Fibroblast of lung (primary cell): ENCODE measurements at regions not wholly inside any gene's neighbourhood (a gene's known extent, or its start where the extent isn't known, plus 50 kb on each side); places are given as distances from the start of the nearest gene placed in this dataset.

ENCODE experiments used
- DNase-seq, 2 donors: peaks; one replicate each; pipeline versions ENCODE4 v3.0.0 to v3.0.0-alpha.2; 2010; ENCODE audit warnings: low read depth in 2 of 2
- H2AFZ ChIP-seq: 2 replicates; pipeline ENCODE4 v1.5.1; 2012; ENCODE audit warnings: low read length, control low read depth, inconsistent platforms
- H3K27ac ChIP-seq: 2 replicates; pipeline ENCODE4 v1.5.1; 2011; ENCODE audit warnings: low read length, control low read depth; ENCODE audit not compliant: insufficient read depth
- H3K27me3 ChIP-seq: 2 replicates; pipeline ENCODE4 v1.5.1; 2011; ENCODE audit warnings: mild to moderate bottlenecking, low read length; ENCODE audit not compliant: control insufficient read depth, insufficient read depth
- H3K36me3 ChIP-seq: 2 replicates; pipeline ENCODE4 v1.5.1; 2011; ENCODE audit warnings: low read length; ENCODE audit not compliant: control insufficient read depth, insufficient read depth
- H3K4me1 ChIP-seq: 2 replicates; pipeline ENCODE4 v1.5.1; 2011; ENCODE audit warnings: low read length; ENCODE audit not compliant: control insufficient read depth, insufficient read depth; ENCODE audit errors: extremely low read depth
- H3K4me2 ChIP-seq: 2 replicates; pipeline ENCODE4 v1.5.1; 2011; ENCODE audit warnings: low read length, control low read depth; ENCODE audit not compliant: insufficient read depth; ENCODE audit errors: extremely low read depth
- H3K4me3 ChIP-seq, 4 experiments: fragments of 200-600 bp in 1 of 4; sonication (generic) in 1 of 4; replicated peaks in 1 of 4; 2 replicates each; pipeline ENCODE4 v1.5.1; 2011 to 2016; ENCODE audit warnings: low read length in 4 of 4, low read depth in 3 of 4, mild to moderate bottlenecking in 3 of 4, control low read depth in 2 of 4, inconsistent platforms in 1 of 4, mixed read lengths in 1 of 4; ENCODE audit not compliant: insufficient read depth in 1 of 4; ENCODE audit errors: control extremely low read depth in 1 of 4
- H3K79me2 ChIP-seq: 2 replicates; pipeline ENCODE4 v1.5.1; 2012; ENCODE audit warnings: mild to moderate bottlenecking, low read length, inconsistent platforms; ENCODE audit not compliant: control insufficient read depth, insufficient read depth
- H3K9ac ChIP-seq: 2 replicates; pipeline ENCODE4 v1.5.1; 2011; ENCODE audit warnings: mild to moderate bottlenecking, low read length, control low read depth; ENCODE audit not compliant: insufficient read depth
- H3K9me3 ChIP-seq: 2 replicates; pipeline ENCODE4 v1.5.1; 2012; ENCODE audit warnings: low read depth, low read length; ENCODE audit not compliant: control insufficient read depth, insufficient read depth
- H4K20me1 ChIP-seq: 2 replicates; pipeline ENCODE4 v1.5.1; 2011; ENCODE audit warnings: low read length; ENCODE audit not compliant: control insufficient read depth, insufficient read depth; ENCODE audit errors: extremely low read depth
- EZH2 ChIP-seq: IDR thresholded peaks from 2 replicates; pipeline ENCODE4 v1.5.1; 2012; ENCODE audit warnings: low read length, control low read depth, mild to moderate bottlenecking; ENCODE audit errors: missing control alignments
- TF ChIP-seq, protein P1 (sequence below), 2 donors: IDR thresholded peaks in 1 of 2; conservative IDR thresholded peaks in 1 of 2; 1 replicate in 1 of 2; 2 replicates in 1 of 2; pipeline ENCODE4 v1.5.1; 2011 to 2012; ENCODE audit warnings: low read length in 2 of 2, control low read depth in 1 of 2, inconsistent platforms in 1 of 2, low read depth in 1 of 2, mild to moderate bottlenecking in 1 of 2

DNA sequence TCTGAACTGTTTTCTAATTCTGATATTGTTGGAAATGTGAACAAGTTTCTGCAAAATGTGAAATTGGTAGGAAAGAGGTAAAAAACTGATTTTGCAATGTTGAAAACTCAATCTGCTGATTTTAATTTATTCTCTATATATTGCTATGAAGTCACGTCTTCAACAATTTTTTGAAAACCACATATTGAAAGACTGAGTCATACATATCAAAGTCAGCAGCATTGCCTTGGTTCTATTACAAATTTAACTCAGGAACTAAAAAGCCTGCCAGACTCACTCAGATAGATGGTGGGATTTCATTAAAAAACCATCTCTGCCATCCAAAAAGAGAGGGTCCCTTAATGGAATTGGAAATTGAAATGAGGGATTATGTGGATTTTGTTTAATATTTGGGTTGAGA lies 351.4 kb downstream of the CNTN3 start:
- TF ChIP-seq, protein P1, sequence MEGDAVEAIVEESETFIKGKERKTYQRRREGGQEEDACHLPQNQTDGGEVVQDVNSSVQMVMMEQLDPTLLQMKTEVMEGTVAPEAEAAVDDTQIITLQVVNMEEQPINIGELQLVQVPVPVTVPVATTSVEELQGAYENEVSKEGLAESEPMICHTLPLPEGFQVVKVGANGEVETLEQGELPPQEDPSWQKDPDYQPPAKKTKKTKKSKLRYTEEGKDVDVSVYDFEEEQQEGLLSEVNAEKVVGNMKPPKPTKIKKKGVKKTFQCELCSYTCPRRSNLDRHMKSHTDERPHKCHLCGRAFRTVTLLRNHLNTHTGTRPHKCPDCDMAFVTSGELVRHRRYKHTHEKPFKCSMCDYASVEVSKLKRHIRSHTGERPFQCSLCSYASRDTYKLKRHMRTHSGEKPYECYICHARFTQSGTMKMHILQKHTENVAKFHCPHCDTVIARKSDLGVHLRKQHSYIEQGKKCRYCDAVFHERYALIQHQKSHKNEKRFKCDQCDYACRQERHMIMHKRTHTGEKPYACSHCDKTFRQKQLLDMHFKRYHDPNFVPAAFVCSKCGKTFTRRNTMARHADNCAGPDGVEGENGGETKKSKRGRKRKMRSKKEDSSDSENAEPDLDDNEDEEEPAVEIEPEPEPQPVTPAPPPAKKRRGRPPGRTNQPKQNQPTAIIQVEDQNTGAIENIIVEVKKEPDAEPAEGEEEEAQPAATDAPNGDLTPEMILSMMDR (conservative IDR thresholded peaks at IDR 0.05 in 1 of 2, IDR thresholded peaks at IDR 0.05 in 1 of 2; ENCODE audit: low read depth in 1 of 2, low read length in 2 of 2) = no peak
- no peak for TF ChIP-seq EZH2
- no peaks in the 10 kb centered on the region for H3K27me3 ChIP-seq

DNA sequence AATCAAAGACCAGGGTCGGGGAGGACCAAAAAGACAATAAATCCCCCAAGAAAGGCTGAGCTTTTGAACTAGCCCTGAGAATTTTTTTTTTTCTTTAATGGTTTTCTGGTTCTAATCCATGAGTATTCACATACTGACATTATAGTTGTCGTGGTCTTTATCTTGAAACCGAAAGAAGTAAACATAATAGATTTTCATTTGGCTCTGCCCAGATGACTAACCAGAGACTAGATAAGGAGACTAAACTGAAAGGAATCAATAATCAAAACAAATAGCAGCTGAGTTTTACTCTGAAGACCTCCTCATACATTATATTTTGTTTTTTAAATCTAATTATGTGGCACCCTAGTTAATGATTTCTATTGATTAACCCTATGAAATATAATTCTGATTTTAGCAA lies 381.4 kb downstream of the CNTN3 start:
- Histone ChIP-seq H2AFZ (no peak overlapping the region), H3K36me3 (no peaks in the 10 kb centered on the region), H3K27ac (no peak overlapping the region), H3K79me2 (no peaks in the 10 kb centered on the region), H3K9ac (no peak overlapping the region), H3K9me3 (no peaks in the 10 kb centered on the region), H3K27me3 (no peaks in the 10 kb centered on the region), H3K4me3 (no peak overlapping the region), H4K20me1 (no peaks in the 10 kb centered on the region), H3K4me2 (no peak overlapping the region), H3K4me1 (no peaks in the 10 kb centered on the region)
- TF ChIP-seq, protein P1 (conservative IDR thresholded peaks at IDR 0.05 in 1 of 2, IDR thresholded peaks at IDR 0.05 in 1 of 2; ENCODE audit: low read depth in 1 of 2, low read length in 2 of 2) = no peak
- no peak for TF ChIP-seq EZH2
- no peak for DNase-seq

More for the DNA sequence above, 351.4 kb downstream of the CNTN3 start:
- Histone ChIP-seq H3K9ac (no peak overlapping the region), H3K4me2 (no peak overlapping the region), H3K9me3 (no peaks in the 10 kb centered on the region), H3K4me3 (no peak overlapping the region), H4K20me1 (no peaks in the 10 kb centered on the region), H3K27ac (no peak overlapping the region), H3K79me2 (no peaks in the 10 kb centered on the region), H3K36me3 (no peaks in the 10 kb centered on the region), H3K4me1 (no peaks in the 10 kb centered on the region), H2AFZ (no peak overlapping the region)
- DNase-seq = peak in 1 of 2 donors; percentile 32

DNA sequence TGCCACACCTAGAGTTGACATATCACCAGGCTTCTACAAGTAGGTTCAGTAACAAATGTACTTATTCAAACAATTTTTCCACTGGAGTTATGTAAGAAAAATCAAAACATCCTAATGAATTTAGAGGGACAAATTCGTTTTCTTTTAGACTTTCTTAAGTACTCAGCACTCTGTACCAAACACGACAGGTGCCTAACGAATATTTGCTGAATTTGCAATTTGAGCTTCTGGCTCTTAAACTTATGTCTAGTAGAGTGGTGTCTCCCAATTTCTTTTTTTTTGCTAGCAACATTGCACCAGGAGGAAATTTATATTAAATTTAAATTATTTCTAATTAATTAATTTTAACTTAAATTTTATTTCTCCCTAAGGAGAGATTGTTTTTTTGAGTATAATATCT lies 397.0 kb downstream of the CNTN3 start:
- Histone ChIP-seq H3K4me3 (no peak overlapping the region), H2AFZ (no peak overlapping the region), H3K4me2 (no peak overlapping the region), H3K79me2 (no peaks in the 10 kb centered on the region), H3K4me1 (no peaks in the 10 kb centered on the region), H3K9me3 (no peaks in the 10 kb centered on the region), H3K36me3 (no peaks in the 10 kb centered on the region), H3K27ac (no peak overlapping the region), H4K20me1 (no peaks in the 10 kb centered on the region), H3K9ac (no peak overlapping the region), H3K27me3 (no peaks in the 10 kb centered on the region)
- no peak for DNase-seq
- no peak for TF ChIP-seq EZH2
- TF ChIP-seq, protein P1 (conservative IDR thresholded peaks at IDR 0.05 in 1 of 2, IDR thresholded peaks at IDR 0.05 in 1 of 2; ENCODE audit: low read depth in 1 of 2, low read length in 2 of 2) = no peak
